Kidney epithelial cell (primary cell): ENCODE measurements at regions not wholly inside any gene's neighbourhood (a gene's known extent, or its start where the extent isn't known, plus 50 kb on each side); places are given as distances from the start of the nearest gene placed in this dataset.

Experiments
- DNase-seq: peaks from one replicate; pipeline ENCODE4 v3.0.0-alpha.2; 2010; ENCODE audit warnings: low read depth
- H3K27me3 ChIP-seq: 2 replicates; pipeline ENCODE4 v1.6.0; 2011; ENCODE audit warnings: low read length; ENCODE audit not compliant: control insufficient read depth, insufficient read depth
- H3K36me3 ChIP-seq: 2 replicates; pipeline ENCODE4 v1.5.1; 2011; ENCODE audit warnings: low read length; ENCODE audit not compliant: control insufficient read depth, insufficient read depth
- H3K4me3 ChIP-seq: 2 replicates; pipeline ENCODE4 v1.5.1; 2011; ENCODE audit warnings: low read depth, mild to moderate bottlenecking, control low read depth, low read length
- CTCF ChIP-seq: IDR thresholded peaks from 2 replicates; pipeline ENCODE4 v1.5.1; 2011; ENCODE audit warnings: mild to moderate bottlenecking, moderate library complexity, low read length, control low read depth, inconsistent platforms; ENCODE audit not compliant: insufficient read depth, poor library complexity, severe bottlenecking

GRCh38 chr3:64957408-64958198 is 269.8 kb upstream of the ADAMTS9 start:
- H3K4me3 ChIP-seq = no peak overlapping the region
- H3K27me3 ChIP-seq = no peaks in the 10 kb centered on the region
- DNase-seq = no peak
- TF ChIP-seq CTCF = no peak
- H3K36me3 ChIP-seq = no peaks in the 10 kb centered on the region

- no peak for DNase-seq
- no peaks in the 10 kb centered on the region for H3K27me3 ChIP-seq
- H3K4me3 ChIP-seq = no peak overlapping the region
- H3K36me3 ChIP-seq = no peaks in the 10 kb centered on the region
- TF ChIP-seq CTCF = no peak
Measured at GRCh38 chr3:64956711-64957325, 269.0 kb upstream of the ADAMTS9 start.

GRCh38 chr3:64954995-64955636 is 267.3 kb upstream of the ADAMTS9 start:
- no peak for TF ChIP-seq CTCF
- no peak for DNase-seq
- no peaks in the 10 kb centered on the region for H3K27me3 ChIP-seq
- H3K36me3 ChIP-seq = no peaks in the 10 kb centered on the region
- H3K4me3 ChIP-seq = no peak overlapping the region

- no peaks in the 10 kb centered on the region for H3K36me3 ChIP-seq
- no peak for DNase-seq
- H3K4me3 ChIP-seq = no peak overlapping the region
- TF ChIP-seq CTCF = no peak
- H3K27me3 ChIP-seq = no peaks in the 10 kb centered on the region
Measured at GRCh38 chr3:64945171-64945729, 257.4 kb upstream of the ADAMTS9 start.

- DNase-seq = no peak
- Histone ChIP-seq H3K4me3 (no peak overlapping the region), H3K36me3 (no peaks in the 10 kb centered on the region), H3K27me3 (no peaks in the 10 kb centered on the region)
- TF ChIP-seq CTCF = no peak
Measured at GRCh38 chr3:64943866-64944265, 256.1 kb upstream of the ADAMTS9 start.
